Thymus (tissue), 11 donors: ENCODE measurements at regions not wholly inside any gene's neighbourhood (a gene's known extent, or its start where the extent isn't known, plus 50 kb on each side); places are given as distances from the start of the nearest gene placed in this dataset.

Source experiments
- DNase-seq, 9 donors: peaks; one replicate each; pipeline ENCODE4 v3.0.0-alpha.2; 2013; ENCODE audit warnings: low spot score in 9 of 9, low read depth in 6 of 9, missing footprints in 1 of 9
- H3K27ac ChIP-seq, 2 donors: one replicate each; pipeline ENCODE4 v1.5.1; 2013; ENCODE audit warnings: control low read depth in 1 of 2, low read depth in 1 of 2, low read length in 1 of 2, mild to moderate bottlenecking in 1 of 2, moderate library complexity in 1 of 2
- H3K27me3 ChIP-seq, 2 donors: one replicate each; pipeline ENCODE4 v1.5.1; 2013; ENCODE audit warnings: low read length in 1 of 2; ENCODE audit not compliant: control insufficient read depth in 2 of 2, insufficient read depth in 1 of 2
- H3K36me3 ChIP-seq, 2 donors: one replicate each; pipeline ENCODE4 v1.5.1; 2013; ENCODE audit warnings: low read length in 1 of 2, mild to moderate bottlenecking in 1 of 2, moderate library complexity in 1 of 2; ENCODE audit not compliant: control insufficient read depth in 2 of 2, insufficient read depth in 2 of 2
- H3K4me1 ChIP-seq, 2 donors: one replicate each; pipeline ENCODE4 v1.5.1; 2013; ENCODE audit warnings: low read length in 2 of 2; ENCODE audit not compliant: control insufficient read depth in 2 of 2, insufficient read depth in 2 of 2
- H3K4me3 ChIP-seq, 2 donors: one replicate each; pipeline ENCODE4 v1.5.1; 2013; ENCODE audit warnings: low read length in 2 of 2, control low read depth in 1 of 2, mild to moderate bottlenecking in 1 of 2
- H3K9me3 ChIP-seq, 2 donors: one replicate each; pipeline ENCODE4 v1.5.1; 2013; ENCODE audit warnings: low read length in 1 of 2, mild to moderate bottlenecking in 1 of 2; ENCODE audit not compliant: control insufficient read depth in 2 of 2, insufficient read depth in 1 of 2
- WGBS: extraction: QIAGEN DNeasy Blood & Tissue Kit; methylation state at CpG from one replicate; pipeline ENCODE4 v1.1.7; 2013; 5-methylcytosine and 5-hydroxymethylcytosine counted together
- donor health status: healthy.

GRCh38 chr3:164521644-164522043 lies 556.7 kb downstream of the SI start:
- no peaks in the 10 kb centered on the region for H3K4me1 ChIP-seq
- no peak for DNase-seq
- H3K27me3 ChIP-seq: no peaks in the 10 kb centered on the region
- 98% methylated on average over 2 of the region's 2 CpGs for WGBS
- no peak overlapping the region for H3K4me3 ChIP-seq
- H3K9me3 ChIP-seq: peaks cover 0 to 28% of the 10 kb centered on the region in 2 donors
- H3K27ac ChIP-seq: no peak overlapping the region
- no peaks in the 10 kb centered on the region for H3K36me3 ChIP-seq

GRCh38 chr3:164521139-164521538 lies 557.2 kb downstream of the SI start:
- 77% methylated on average over 4 of the region's 4 CpGs for WGBS

GRCh38 chr3:164515256-164515655 lies 563.0 kb downstream of the SI start:
- no peak overlapping the region for H3K27ac ChIP-seq
- WGBS: 88% methylated on average over 5 of the region's 5 CpGs
- no peaks in the 10 kb centered on the region for H3K36me3 ChIP-seq
- H3K27me3 ChIP-seq: no peaks in the 10 kb centered on the region
- no peak for DNase-seq
- no peak overlapping the region for H3K4me3 ChIP-seq
- peaks cover 0 to 21% of the 10 kb centered on the region in 2 donors for H3K9me3 ChIP-seq
- H3K4me1 ChIP-seq: no peaks in the 10 kb centered on the region

More at GRCh38 chr3:164521139-164521538, 557.2 kb downstream of the SI start:
- no peak overlapping the region for H3K27ac ChIP-seq
- no peaks in the 10 kb centered on the region for H3K27me3 ChIP-seq
- no peaks in the 10 kb centered on the region for H3K4me1 ChIP-seq
- no peaks in the 10 kb centered on the region for H3K36me3 ChIP-seq
- H3K4me3 ChIP-seq: no peak overlapping the region
- no peak for DNase-seq
- peaks cover 0 to 28% of the 10 kb centered on the region in 2 donors for H3K9me3 ChIP-seq

GRCh38 chr3:164514576-164514975 lies 563.7 kb downstream of the SI start:
- Histone ChIP-seq H3K4me3 (no peak overlapping the region), H3K27me3 (no peaks in the 10 kb centered on the region), H3K27ac (no peak overlapping the region), H3K4me1 (no peaks in the 10 kb centered on the region), H3K36me3 (no peaks in the 10 kb centered on the region), H3K9me3 (peaks cover 0 to 14% of the 10 kb centered on the region in 2 donors)
- DNase-seq: no peak
- WGBS: 98% methylated on average over 6 of the region's 6 CpGs

- Histone ChIP-seq H3K27ac (no peak overlapping the region), H3K36me3 (no peaks in the 10 kb centered on the region), H3K9me3 (no peaks in the 10 kb centered on the region), H3K27me3 (no peaks in the 10 kb centered on the region), H3K4me1 (no peaks in the 10 kb centered on the region), H3K4me3 (no peak overlapping the region)
- DNase-seq: no peak
These were observed 570.4 kb downstream of the SI start for GRCh38 chr3:164507886-164508285.

- Histone ChIP-seq H3K36me3 (no peaks in the 10 kb centered on the region), H3K27ac (no peak overlapping the region), H3K9me3 (no peaks in the 10 kb centered on the region), H3K4me3 (no peak overlapping the region), H3K27me3 (no peaks in the 10 kb centered on the region), H3K4me1 (no peaks in the 10 kb centered on the region)
- no peak for DNase-seq
These were observed 579.4 kb downstream of the SI start for GRCh38 chr3:164498917-164499316.

GRCh38 chr3:164488893-164489292 lies 589.4 kb downstream of the SI start:
- Histone ChIP-seq H3K36me3 (no peaks in the 10 kb centered on the region), H3K9me3 (no peaks in the 10 kb centered on the region), H3K4me1 (no peaks in the 10 kb centered on the region), H3K4me3 (no peak overlapping the region), H3K27ac (no peak overlapping the region), H3K27me3 (no peaks in the 10 kb centered on the region)
- WGBS: 91% methylated on average over 2 of the region's 2 CpGs
- no peak for DNase-seq

GRCh38 chr3:164486150-164486549 lies 592.1 kb downstream of the SI start:
- Histone ChIP-seq H3K27ac (no peak overlapping the region), H3K27me3 (no peaks in the 10 kb centered on the region), H3K9me3 (no peaks in the 10 kb centered on the region), H3K36me3 (no peaks in the 10 kb centered on the region), H3K4me3 (no peak overlapping the region), H3K4me1 (no peaks in the 10 kb centered on the region)
- no peak for DNase-seq
- 90% methylated on average over 3 of the region's 3 CpGs for WGBS

- Histone ChIP-seq H3K4me1 (no peaks in the 10 kb centered on the region), H3K36me3 (no peaks in the 10 kb centered on the region), H3K9me3 (peaks cover 1 to 7% of the 10 kb centered on the region in 2 donors), H3K27ac (no peak overlapping the region), H3K27me3 (no peaks in the 10 kb centered on the region), H3K4me3 (no peak overlapping the region)
- no peak for DNase-seq
- 63% methylated on average over 1 of the region's 1 CpG for WGBS
These were observed 598.3 kb downstream of the SI start for GRCh38 chr3:164479978-164480377.

GRCh38 chr3:164479406-164479805 lies 598.9 kb downstream of the SI start:
- DNase-seq: no peak
- H3K27me3 ChIP-seq: no peaks in the 10 kb centered on the region
- 81% methylated on average over 1 of the region's 1 CpG for WGBS
- no peaks in the 10 kb centered on the region for H3K36me3 ChIP-seq
- H3K4me1 ChIP-seq: no peaks in the 10 kb centered on the region
- H3K4me3 ChIP-seq: no peak overlapping the region
- peaks cover 1 to 7% of the 10 kb centered on the region in 2 donors for H3K9me3 ChIP-seq
- no peak overlapping the region for H3K27ac ChIP-seq
